Loucy (cell line): ENCODE measurements at regions not wholly inside any gene's neighbourhood (a gene's known extent, or its start where the extent isn't known, plus 50 kb on each side); places are given as distances from the start of the nearest gene placed in this dataset.
"Not testable (repeated sequence)": the region's sequence is repeated elsewhere in the genome, so short reads cannot be mapped to it uniquely, and the experiment has no call there.

Experiments
- H2AFZ ChIP-seq: fragments of 200-600 bp; sonication (generic); 2 replicates; pipeline ENCODE4 v1.6.0; 2016; ENCODE audit warnings: antibody characterized with exemption, mild to moderate bottlenecking, low read length, moderate library complexity
- H3F3A ChIP-seq: fragments of 200-600 bp; 2 replicates; pipeline ENCODE4 v1.6.0; 2016; ENCODE audit warnings: antibody characterized with exemption, low read depth, mild to moderate bottlenecking
- H3K27me3 ChIP-seq: fragments of 200-600 bp; sonication (generic); 2 replicates; pipeline ENCODE4 v1.6.1; 2014; ENCODE audit warnings: low read length, mild to moderate bottlenecking; ENCODE audit not compliant: insufficient read depth, poor library complexity, severe bottlenecking
- H3K36me3 ChIP-seq: fragments of 200-600 bp; sonication (generic); 2 replicates; pipeline ENCODE4 v1.6.1; 2016; ENCODE audit warnings: low read length; ENCODE audit not compliant: insufficient read depth
- H3K4me1 ChIP-seq: fragments of 200-600 bp; sonication (generic); 2 replicates; pipeline ENCODE4 v1.5.1; 2014; ENCODE audit warnings: low read length, mild to moderate bottlenecking; ENCODE audit not compliant: insufficient read depth, poor library complexity, severe bottlenecking
- H3K4me2 ChIP-seq: fragments of 200-600 bp; sonication (generic); 2 replicates; pipeline ENCODE4 v1.6.0; 2014; ENCODE audit warnings: antibody characterized with exemption, low read length, low read depth, mild to moderate bottlenecking; ENCODE audit not compliant: poor library complexity, severe bottlenecking
- H3K4me3 ChIP-seq: fragments of 200-600 bp; sonication (generic); 2 replicates; pipeline ENCODE4 v1.5.1; 2014; ENCODE audit warnings: low read length, mild to moderate bottlenecking, mixed read lengths; ENCODE audit not compliant: poor library complexity, severe bottlenecking
- H3K79me2 ChIP-seq: fragments of 200-600 bp; sonication (generic); 2 replicates; pipeline ENCODE4 v1.6.1; 2014; ENCODE audit warnings: low read length; ENCODE audit not compliant: insufficient read depth
- H3K9ac ChIP-seq: fragments of 200-600 bp; sonication (generic); 2 replicates; pipeline ENCODE4 v1.6.0; 2014; ENCODE audit warnings: mild to moderate bottlenecking, low read depth, low read length, moderate library complexity; ENCODE audit not compliant: poor library complexity, severe bottlenecking
- H3K9me2 ChIP-seq: fragments of 200-600 bp; sonication (generic); replicated peaks from 2 replicates; pipeline ENCODE4 v1.6.1; 2016; ENCODE audit warnings: low read depth, low read length, mixed read lengths
- H3K9me3 ChIP-seq: fragments of 200-600 bp; sonication (generic); 2 replicates; pipeline ENCODE4 v1.6.1; 2014; ENCODE audit warnings: mild to moderate bottlenecking, antibody characterized with exemption, low read length, low read depth; ENCODE audit not compliant: insufficient read depth
- H4K20me1 ChIP-seq: fragments of 200-600 bp; sonication (generic); 2 replicates; pipeline ENCODE4 v1.6.0; 2014; ENCODE audit warnings: antibody characterized with exemption, low read length, mild to moderate bottlenecking; ENCODE audit not compliant: insufficient read depth, poor library complexity, severe bottlenecking

- H3K4me2 ChIP-seq, H3K9me2 ChIP-seq, H4K20me1 ChIP-seq, H3K4me1 ChIP-seq, H3K9ac ChIP-seq, H3K36me3 ChIP-seq, H2AFZ ChIP-seq, H3K9me3 ChIP-seq, H3K4me3 ChIP-seq, H3K79me2 ChIP-seq, H3K27me3 ChIP-seq, H3F3A ChIP-seq: not testable (repeated sequence)
These were observed 81.5 kb downstream of the TRIM69 start for GRCh38 chr15:44817797-44818196.

GRCh38 chr15:44819331-44819987 lies 83.1 kb downstream of the TRIM69 start:
- H3K4me3 ChIP-seq, H2AFZ ChIP-seq, H3K36me3 ChIP-seq, H4K20me1 ChIP-seq, H3K27me3 ChIP-seq, H3K9ac ChIP-seq, H3F3A ChIP-seq, H3K9me2 ChIP-seq, H3K4me2 ChIP-seq, H3K9me3 ChIP-seq, H3K79me2 ChIP-seq, H3K4me1 ChIP-seq: not testable (repeated sequence)

- H3K9me3 ChIP-seq, H3K36me3 ChIP-seq, H3K4me1 ChIP-seq: not testable (repeated sequence)
These were observed 84.2 kb downstream of the TRIM69 start for GRCh38 chr15:44820535-44820934.

GRCh38 chr15:44820967-44821366 lies 84.6 kb downstream of the TRIM69 start:
- not testable (repeated sequence) for H3F3A ChIP-seq, H3K4me2 ChIP-seq, H3K79me2 ChIP-seq, H3K27me3 ChIP-seq, H3K9me2 ChIP-seq, H3K4me1 ChIP-seq, H4K20me1 ChIP-seq, H3K9me3 ChIP-seq, H3K9ac ChIP-seq, H2AFZ ChIP-seq, H3K4me3 ChIP-seq, H3K36me3 ChIP-seq

More at GRCh38 chr15:44820535-44820934, 84.2 kb downstream of the TRIM69 start:
- not testable (repeated sequence) for H4K20me1 ChIP-seq, H3K79me2 ChIP-seq, H3K9ac ChIP-seq, H2AFZ ChIP-seq, H3F3A ChIP-seq, H3K9me2 ChIP-seq, H3K27me3 ChIP-seq, H3K4me3 ChIP-seq, H3K4me2 ChIP-seq

- not testable (repeated sequence) for H4K20me1 ChIP-seq, H3K36me3 ChIP-seq, H3K79me2 ChIP-seq, H3K9me3 ChIP-seq, H3K27me3 ChIP-seq, H3F3A ChIP-seq, H3K9me2 ChIP-seq, H3K4me3 ChIP-seq, H3K4me2 ChIP-seq, H3K9ac ChIP-seq, H2AFZ ChIP-seq, H3K4me1 ChIP-seq
These were observed 88.2 kb downstream of the TRIM69 start for GRCh38 chr15:44824277-44825145.

- H3F3A ChIP-seq, H3K27me3 ChIP-seq, H3K36me3 ChIP-seq, H3K9me3 ChIP-seq, H3K79me2 ChIP-seq, H4K20me1 ChIP-seq, H3K4me2 ChIP-seq, H3K9ac ChIP-seq, H3K9me2 ChIP-seq, H2AFZ ChIP-seq, H3K4me3 ChIP-seq: not testable (repeated sequence)
- H3K4me1 ChIP-seq: peaks cover 20% of the 10 kb centered on the region
These were observed 90.3 kb downstream of the TRIM69 start for GRCh38 chr15:44826583-44826982.

- peaks cover 20% of the 10 kb centered on the region for H3K4me1 ChIP-seq
- not testable (repeated sequence) for H4K20me1 ChIP-seq, H3K9me2 ChIP-seq, H3K36me3 ChIP-seq, H3K4me3 ChIP-seq, H3K9me3 ChIP-seq, H2AFZ ChIP-seq, H3F3A ChIP-seq, H3K9ac ChIP-seq, H3K4me2 ChIP-seq, H3K79me2 ChIP-seq, H3K27me3 ChIP-seq
These were observed 92.0 kb downstream of the TRIM69 start for GRCh38 chr15:44828229-44828914.
